ENCODE measurements at regions not wholly inside any gene's neighbourhood (a gene's known extent, or its start where the extent isn't known, plus 50 kb on each side); places are given as distances from the start of the nearest gene placed in this dataset.

DNA sequence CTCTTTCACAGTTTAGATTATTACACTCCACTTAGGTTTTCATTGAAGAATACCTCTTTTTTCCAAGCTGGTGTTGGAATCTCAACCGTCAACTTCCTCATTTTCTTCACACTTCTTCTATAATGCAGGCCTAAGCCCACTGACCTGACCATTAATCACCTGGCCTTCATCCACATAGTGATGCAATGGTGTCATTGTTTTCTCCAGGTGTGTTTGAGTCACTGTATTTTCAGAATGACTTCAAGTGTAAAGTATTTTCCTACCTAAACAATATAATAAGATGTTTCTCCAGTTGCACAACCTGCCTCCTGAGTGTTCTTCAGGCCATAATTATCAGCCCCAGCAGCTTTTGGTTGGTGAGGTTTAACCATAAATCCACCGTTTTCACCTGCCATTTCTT lies 1675.1 kb downstream of the TP53TG3F start:
- H4K20me1 ChIP-seq (ENCODE audit: low read length): no peaks in the 10 kb centered on the region
- H3K9me2 ChIP-seq (replicated peaks; ENCODE audit: low read length): no peaks in the 10 kb centered on the region
- BruUV-seq (replicated peaks): no TSS peak
- H3K79me2 ChIP-seq (ENCODE audit: low read length): no peaks in the 10 kb centered on the region
- ChIA-PET CTCF (no interaction called here), POLR2A (ENCODE audit: unreplicated experiment) (no interaction called here)
- H3K9me3 ChIP-seq (ENCODE audit: low read length): no peaks in the 10 kb centered on the region
- no peak overlapping the region for H3K4me2 ChIP-seq (ENCODE audit: low read length)
- no peak for ATAC-seq
- no peak overlapping the region for H3K27ac ChIP-seq (ENCODE audit: low read length)
- no peak overlapping the region for H3K9ac ChIP-seq (ENCODE audit: low read length)
- TF ChIP-seq EZH2phosphoT487 (IDR thresholded peaks at IDR 0.05; ENCODE audit: borderline replicate concordance, low read length): no peak
- TF ChIP-seq, protein P1, sequence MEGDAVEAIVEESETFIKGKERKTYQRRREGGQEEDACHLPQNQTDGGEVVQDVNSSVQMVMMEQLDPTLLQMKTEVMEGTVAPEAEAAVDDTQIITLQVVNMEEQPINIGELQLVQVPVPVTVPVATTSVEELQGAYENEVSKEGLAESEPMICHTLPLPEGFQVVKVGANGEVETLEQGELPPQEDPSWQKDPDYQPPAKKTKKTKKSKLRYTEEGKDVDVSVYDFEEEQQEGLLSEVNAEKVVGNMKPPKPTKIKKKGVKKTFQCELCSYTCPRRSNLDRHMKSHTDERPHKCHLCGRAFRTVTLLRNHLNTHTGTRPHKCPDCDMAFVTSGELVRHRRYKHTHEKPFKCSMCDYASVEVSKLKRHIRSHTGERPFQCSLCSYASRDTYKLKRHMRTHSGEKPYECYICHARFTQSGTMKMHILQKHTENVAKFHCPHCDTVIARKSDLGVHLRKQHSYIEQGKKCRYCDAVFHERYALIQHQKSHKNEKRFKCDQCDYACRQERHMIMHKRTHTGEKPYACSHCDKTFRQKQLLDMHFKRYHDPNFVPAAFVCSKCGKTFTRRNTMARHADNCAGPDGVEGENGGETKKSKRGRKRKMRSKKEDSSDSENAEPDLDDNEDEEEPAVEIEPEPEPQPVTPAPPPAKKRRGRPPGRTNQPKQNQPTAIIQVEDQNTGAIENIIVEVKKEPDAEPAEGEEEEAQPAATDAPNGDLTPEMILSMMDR (conservative IDR thresholded peaks at IDR 0.05; ENCODE audit: low read depth, low read length): no peak
- TF ChIP-seq EZH2 (IDR thresholded peaks at IDR 0.05; ENCODE audit: low read length, unreplicated experiment): no peak
- H3K27me3 ChIP-seq (ENCODE audit: low read length): no peaks in the 10 kb centered on the region
- no peaks in the 10 kb centered on the region for H3K4me1 ChIP-seq (ENCODE audit: insufficient read depth, low read length)
- intact Hi-C loops (cut with micrococcal nuclease): no loop called here
- no peak overlapping the region for H3K4me3 ChIP-seq (ENCODE audit: low read length)
- H3K36me3 ChIP-seq (ENCODE audit: low read depth, low read length): no peaks in the 10 kb centered on the region
- DNase-seq: peak; percentile 32
- no peak overlapping the region for H2AFZ ChIP-seq (ENCODE audit: low read length)
- no peaks in the 10 kb centered on the region for H3F3A ChIP-seq (ENCODE audit: low read length, unreplicated experiment)

DNA sequence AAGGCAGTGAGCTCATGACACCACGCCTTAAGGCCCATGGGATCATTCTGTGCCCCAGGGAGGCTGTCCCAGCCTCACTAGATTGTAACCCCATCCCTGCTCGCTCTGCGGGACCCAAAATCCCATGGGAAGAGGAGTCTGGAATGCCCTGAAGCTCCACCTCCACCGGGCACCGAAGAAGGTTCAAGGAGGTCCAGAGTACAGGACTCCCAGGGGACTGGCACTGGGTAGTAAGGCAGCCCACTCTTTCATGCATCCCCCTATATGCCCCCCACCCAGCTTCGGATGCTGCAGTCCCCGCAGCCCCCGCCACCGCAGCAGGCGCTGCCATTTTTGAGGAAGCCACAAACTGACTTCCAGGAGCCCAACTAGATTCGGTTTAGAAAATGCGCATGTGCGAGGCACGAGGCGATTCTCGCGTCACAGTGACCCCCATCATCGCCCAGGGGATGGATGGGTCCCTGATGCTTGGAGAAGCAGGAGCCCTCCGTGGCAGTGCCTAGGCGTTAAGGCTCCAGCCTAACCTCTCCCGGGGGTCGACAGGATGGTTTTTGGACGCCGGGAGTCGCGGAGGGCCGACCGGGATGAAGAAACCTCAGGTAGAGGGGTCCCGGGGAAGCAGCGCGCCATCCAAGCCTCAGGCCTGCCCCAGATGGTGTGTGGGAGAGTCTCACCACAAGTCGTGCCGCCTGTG lies 1681.0 kb downstream of the TP53TG3F start:
- no peaks in the 10 kb centered on the region for H3K9me2 ChIP-seq (replicated peaks; ENCODE audit: low read length)
- BruUV-seq (replicated peaks): no TSS peak
- no peaks in the 10 kb centered on the region for H3F3A ChIP-seq (ENCODE audit: low read length, unreplicated experiment)
- no peaks in the 10 kb centered on the region for H3K27me3 ChIP-seq (ENCODE audit: low read length)
- POLR2A ChIA-PET (ENCODE audit: unreplicated experiment): no interaction called here
- H2AFZ ChIP-seq (ENCODE audit: low read length): no peak overlapping the region
- no peak for DNase-seq
- CTCF ChIA-PET: no interaction called here
- no peaks in the 10 kb centered on the region for H3K9me3 ChIP-seq (ENCODE audit: low read length)
- TF ChIP-seq EZH2 (IDR thresholded peaks at IDR 0.05; ENCODE audit: low read length, unreplicated experiment) (no peak), EZH2phosphoT487 (IDR thresholded peaks at IDR 0.05; ENCODE audit: borderline replicate concordance, low read length) (no peak)
- TF ChIP-seq, protein P1 (conservative IDR thresholded peaks at IDR 0.05; ENCODE audit: low read depth, low read length): no peak
- no peak overlapping the region for H3K27ac ChIP-seq (ENCODE audit: low read length)
- no peaks in the 10 kb centered on the region for H3K4me1 ChIP-seq (ENCODE audit: insufficient read depth, low read length)
- intact Hi-C loops (cut with micrococcal nuclease): no loop called here
- H3K4me2 ChIP-seq (ENCODE audit: low read length): no peak overlapping the region
- H3K36me3 ChIP-seq (ENCODE audit: low read depth, low read length): no peaks in the 10 kb centered on the region
- no peak overlapping the region for H3K9ac ChIP-seq (ENCODE audit: low read length)
- ATAC-seq: no peak
- no peaks in the 10 kb centered on the region for H4K20me1 ChIP-seq (ENCODE audit: low read length)
- no peak overlapping the region for H3K4me3 ChIP-seq (ENCODE audit: low read length)
- no peaks in the 10 kb centered on the region for H3K79me2 ChIP-seq (ENCODE audit: low read length)

DNA sequence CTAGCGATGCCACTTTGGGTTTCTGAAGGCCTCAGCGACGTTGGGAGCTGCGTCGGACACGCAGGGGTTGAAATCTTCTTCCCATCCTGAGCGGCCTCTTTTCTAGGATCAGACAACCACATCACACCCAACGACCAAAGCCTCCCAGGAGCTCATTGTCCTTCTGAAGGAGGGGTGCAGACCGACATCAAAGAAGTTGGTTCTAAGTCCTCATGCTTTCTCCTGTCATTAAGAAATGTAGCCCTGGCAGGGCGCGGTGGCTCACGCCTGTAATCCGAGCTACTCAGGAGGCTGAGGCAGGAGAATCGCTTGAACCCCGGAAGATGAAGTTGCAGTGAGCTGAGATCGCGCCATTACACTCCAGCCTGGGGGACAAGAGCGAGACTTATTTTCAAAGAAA lies 1681.9 kb downstream of the TP53TG3F start:
- Histone ChIP-seq H4K20me1 (ENCODE audit: low read length) (no peaks in the 10 kb centered on the region), H3F3A (ENCODE audit: low read length, unreplicated experiment) (no peaks in the 10 kb centered on the region), H2AFZ (ENCODE audit: low read length) (no peak overlapping the region), H3K79me2 (ENCODE audit: low read length) (no peaks in the 10 kb centered on the region), H3K9me2 (replicated peaks; ENCODE audit: low read length) (no peaks in the 10 kb centered on the region), H3K27ac (ENCODE audit: low read length) (no peak overlapping the region), H3K4me3 (ENCODE audit: low read length) (no peak overlapping the region), H3K4me1 (ENCODE audit: insufficient read depth, low read length) (no peaks in the 10 kb centered on the region), H3K36me3 (ENCODE audit: low read depth, low read length) (no peaks in the 10 kb centered on the region), H3K27me3 (ENCODE audit: low read length) (no peaks in the 10 kb centered on the region), H3K9ac (ENCODE audit: low read length) (no peak overlapping the region), H3K4me2 (ENCODE audit: low read length) (no peak overlapping the region), H3K9me3 (ENCODE audit: low read length) (no peaks in the 10 kb centered on the region)
- no peak for DNase-seq
- ChIA-PET POLR2A (ENCODE audit: unreplicated experiment) (no interaction called here), CTCF (no interaction called here)
- TF ChIP-seq EZH2phosphoT487 (IDR thresholded peaks at IDR 0.05; ENCODE audit: borderline replicate concordance, low read length) (no peak), EZH2 (IDR thresholded peaks at IDR 0.05; ENCODE audit: low read length, unreplicated experiment) (no peak)
- TF ChIP-seq, protein P1 (conservative IDR thresholded peaks at IDR 0.05; ENCODE audit: low read depth, low read length): no peak
- no peak for ATAC-seq
- no TSS peak for BruUV-seq (replicated peaks)
- intact Hi-C loops (cut with micrococcal nuclease): no loop called here

All from PC-3 (cell line).